ENCODE measurements at regions not wholly inside any gene's neighbourhood (a gene's known extent, or its start where the extent isn't known, plus 50 kb on each side); places are given as distances from the start of the nearest gene placed in this dataset.

DNA sequence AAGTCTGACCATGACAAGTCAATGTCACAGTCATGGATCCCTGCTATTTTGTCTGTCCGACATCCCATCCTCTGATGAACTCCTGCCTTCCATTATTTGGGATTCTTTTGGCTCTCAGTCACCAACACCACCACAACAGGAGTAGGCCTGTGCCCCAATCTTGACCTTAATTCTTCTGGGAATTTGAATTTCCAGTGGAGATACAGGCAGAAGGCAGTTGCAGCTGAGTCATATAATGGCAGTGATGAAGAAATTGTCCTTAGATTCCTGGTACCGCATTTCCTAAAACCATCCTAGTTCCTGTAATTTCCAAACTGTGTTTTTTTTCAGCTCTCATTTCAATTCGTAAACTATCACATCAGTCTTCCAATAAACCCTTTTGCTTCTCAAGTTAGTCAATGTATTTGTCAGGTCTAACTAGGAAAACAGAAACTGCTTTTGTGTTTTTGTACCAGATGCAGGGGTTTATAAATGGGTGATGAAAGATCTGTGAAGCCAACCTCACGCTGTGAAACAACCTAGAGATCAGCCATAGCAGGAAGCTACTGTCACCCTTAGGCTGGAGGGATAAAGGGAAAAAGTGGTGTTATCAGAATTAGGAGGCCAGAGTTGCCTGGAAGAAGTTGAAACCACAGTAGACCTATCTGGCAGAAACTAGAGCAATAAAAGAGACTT lies 126.3 kb upstream of the TMEM108 start:
- intact Hi-C loops (cut with micrococcal nuclease), result no loop called here
- no peaks in the 10 kb centered on the region for H3K36me3 ChIP-seq (ENCODE audit: control insufficient read depth, insufficient read depth, low read length)
- peaks cover 0 to 7% of the 10 kb centered on the region in 2 experiments; a peak in 3 of 5 replicates for H3K4me1 ChIP-seq (replicated peaks in 1 of 2; ENCODE audit: control insufficient read depth in 2 of 2, insufficient read depth in 2 of 2, low read length in 2 of 2)
- ChIA-PET POLR2A (interaction anchor here (0.6 kb wide), 1 partner anchor 15 kb away, joined by 4 read pairs; no protein-coding TSS in a partner anchor), CTCF (ENCODE audit: low intra/inter-chr PET ratio) (no interaction called here)
- peak; percentile 59 for FAIRE-seq
- 10% methylated on average over 4 of the region's 4 CpGs for WGBS (ENCODE audit: insufficient coverage, low coverage, missing lambda C conversion rate)
- H3K27me3 ChIP-seq (ENCODE audit: control insufficient read depth in 2 of 2, insufficient read depth in 2 of 2, low read length in 2 of 2), result no peaks in the 10 kb centered on the region
- H3K79me2 ChIP-seq (ENCODE audit: control insufficient read depth, insufficient read depth, low read length), result no peaks in the 10 kb centered on the region
- ATAC-seq, result peak; percentile 74
- peak overlapping the region; percentile 72 for H3K27ac ChIP-seq (ENCODE audit: extremely low read depth, low read depth, low read length)
- no peaks in the 10 kb centered on the region for H4K20me1 ChIP-seq (replicated peaks; ENCODE audit: control insufficient read depth, insufficient read depth, low read length)
- DNase-seq (ENCODE audit: extremely low read depth in 1 of 4, low spot score in 3 of 4), result peak in 2 of 4 experiments; percentile 8 to 20
- H3K9ac ChIP-seq (ENCODE audit: insufficient read depth in 1 of 2, low read depth in 2 of 2, low read length in 2 of 2), result no peak overlapping the region
- no peaks in the 10 kb centered on the region for H3K9me1 ChIP-seq (ENCODE audit: control insufficient read depth, insufficient read depth, low read length)
- H3K4me2 ChIP-seq (ENCODE audit: insufficient read depth, low read length), result peak overlapping the region; percentile 50
- H3K4me3 ChIP-seq, result no peak overlapping the region
- no TSS peak for BruUV-seq (replicated peaks)
- peak overlapping the region; percentile 78 for H2AFZ ChIP-seq (ENCODE audit: low read depth, low read length)
- in situ Hi-C loops (cut with MboI), result no loop called here
- H3K9me3 ChIP-seq (replicated peaks; ENCODE audit: control insufficient read depth, insufficient read depth, low read depth, low read length), result no peaks in the 10 kb centered on the region
- no peak for TF ChIP-seq ETV5 (CRISPR knock-in tag; IDR thresholded peaks at IDR 0.05; ENCODE audit: low read depth)
- TF ChIP-seq ZNF324 (CRISPR knock-in tag; IDR thresholded peaks at IDR 0.05), result no peak
- TF ChIP-seq TAF9B (IDR thresholded peaks at IDR 0.05; ENCODE audit: partially characterized antibody), result no peak
- 0 out of 2 replicates have a peak, but pooled peaks have one; percentile 3 for TF ChIP-seq C11orf30 (IDR thresholded peaks at IDR 0.05; ENCODE audit: low read depth)
- TF ChIP-seq MTA2 (IDR thresholded peaks at IDR 0.05; ENCODE audit: low read depth), result no peak
- TF ChIP-seq JUND (IDR thresholded peaks at IDR 0.05; ENCODE audit: borderline replicate concordance, low read depth, low read length), result no peak
- peak; percentile 17; the same call in 1 of the 3 replicates for TF ChIP-seq JUND (tag; IDR thresholded peaks at IDR 0.05; ENCODE audit: borderline replicate concordance, low read depth, low read length)
- no peak for TF ChIP-seq CSDE1 (IDR thresholded peaks at IDR 0.05)
- TF ChIP-seq SMAD4 (CRISPR knock-in tag; conservative IDR thresholded peaks at IDR 0.05), result peak; percentile 17; the same call in 1 of the 2 replicates
- no peak for TF ChIP-seq TCF7L2 (IDR thresholded peaks at IDR 0.05; ENCODE audit: low read depth, low read length)
- TF ChIP-seq, protein P1, sequence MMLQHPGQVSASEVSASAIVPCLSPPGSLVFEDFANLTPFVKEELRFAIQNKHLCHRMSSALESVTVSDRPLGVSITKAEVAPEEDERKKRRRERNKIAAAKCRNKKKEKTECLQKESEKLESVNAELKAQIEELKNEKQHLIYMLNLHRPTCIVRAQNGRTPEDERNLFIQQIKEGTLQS (IDR thresholded peaks at IDR 0.05), result peak; percentile 29; the same call in 1 of the 2 replicates
- TF ChIP-seq, protein P1 (CRISPR knock-in tag; conservative IDR thresholded peaks at IDR 0.05), result no peak
- 0 out of 2 replicates have a peak, but pooled peaks have one; percentile 30 for TF ChIP-seq ZNF395 (CRISPR knock-in tag; IDR thresholded peaks at IDR 0.05)
- TF ChIP-seq MAFG (tag; conservative IDR thresholded peaks at IDR 0.05), result no peak
- TF ChIP-seq EP300 (IDR thresholded peaks at IDR 0.05; ENCODE audit: low read length), result peak; percentile 76
- TF ChIP-seq ZNF589 (CRISPR knock-in tag; IDR thresholded peaks at IDR 0.05; ENCODE audit: low read depth), result 0 out of 2 replicates have a peak, but pooled peaks have one; percentile 31
- TF ChIP-seq NFE2 (IDR thresholded peaks at IDR 0.05; ENCODE audit: low read depth), result peak; percentile 35; the same call in 1 of the 2 replicates
- no peak for TF ChIP-seq FOXA3 (CRISPR knock-in tag; conservative IDR thresholded peaks at IDR 0.05 in 1 of 2, IDR thresholded peaks at IDR 0.05 in 1 of 2)
- TF ChIP-seq ILK (tag; IDR thresholded peaks at IDR 0.05; ENCODE audit: borderline replicate concordance, low read depth), result no peak
- no peak for TF ChIP-seq CHCHD3 (CRISPR knock-in tag; IDR thresholded peaks at IDR 0.05)
- peak; percentile 44 for TF ChIP-seq BRD9 (IDR thresholded peaks at IDR 0.05; ENCODE audit: low read depth, partially characterized antibody)
- TF ChIP-seq ARID1B (IDR thresholded peaks at IDR 0.05), result 0 out of 2 replicates have a peak, but pooled peaks have one; percentile 9
- peak; percentile 7; the same call in 1 of the 2 replicates for TF ChIP-seq MAFF (IDR thresholded peaks at IDR 0.05; ENCODE audit: low read length)
